Testis (tissue), 2 donors: ENCODE measurements at regions not wholly inside any gene's neighbourhood (a gene's known extent, or its start where the extent isn't known, plus 50 kb on each side); places are given as distances from the start of the nearest gene placed in this dataset.

Experiments
- DNase-seq: peaks from one replicate; pipeline ENCODE4 v3.0.0-alpha.2; 2019
- H3K27ac ChIP-seq, 2 donors: fragments of 200-600 bp; sonication (generic); one replicate each; pipeline ENCODE4 v1.5.1; 2019
- H3K27me3 ChIP-seq: fragments of 200-600 bp; sonication (generic); one replicate; pipeline ENCODE4 v1.5.1; 2019
- H3K36me3 ChIP-seq: fragments of 200-600 bp; sonication (generic); one replicate; pipeline ENCODE4 v1.5.1; 2017; ENCODE audit warnings: low read depth; ENCODE audit errors: missing control alignments
- H3K4me1 ChIP-seq: fragments of 200-600 bp; sonication (generic); one replicate; pipeline ENCODE4 v1.5.1; 2019
- H3K4me3 ChIP-seq, 2 donors: fragments of 200-600 bp; sonication (generic); one replicate each; pipeline ENCODE4 v1.5.1; 2017 to 2019
- H3K9me3 ChIP-seq: fragments of 200-600 bp; sonication (generic); one replicate; pipeline ENCODE4 v1.5.1; 2017
- CTCF ChIP-seq, 3 experiments: fragments of 450-650 bp in 2 of 3; fragments of 200-600 bp in 1 of 3; sonication (generic) in 1 of 3; IDR thresholded peaks; one replicate each; pipeline ENCODE4 v1.5.1; 2016 to 2019; ENCODE audit warnings: antibody characterized with exemption in 3 of 3, mild to moderate bottlenecking in 2 of 3, moderate library complexity in 1 of 3
- POLR2A ChIP-seq: fragments of 450-650 bp; IDR thresholded peaks from one replicate; pipeline ENCODE4 v1.6.1; 2017; ENCODE audit warnings: antibody characterized with exemption, mild to moderate bottlenecking, moderate library complexity
- WGBS, 2 donors: methylation state at CpG; one replicate each; pipeline ENCODE4 v1.1.5; 2018; 5-methylcytosine and 5-hydroxymethylcytosine counted together
- intact Hi-C: fragments of 100-400 bp; cut with DNase I; formaldehyde crosslinking; loops from one replicate; pipeline ENCODE4 v1.15.1; 2023; ENCODE audit warnings: low total_unique reads

GRCh38 chr7:115840702-115841101 lies 189.9 kb downstream of the TFEC start:
- no peak for DNase-seq
- no peaks in the 10 kb centered on the region for H3K4me1 ChIP-seq
- no peaks in the 10 kb centered on the region for H3K9me3 ChIP-seq
- no peak overlapping the region for H3K27ac ChIP-seq
- H3K36me3 ChIP-seq = no peaks in the 10 kb centered on the region
- H3K4me3 ChIP-seq = no peak overlapping the region
- TF ChIP-seq CTCF (IDR thresholded peaks at IDR 0.05) = no peak
- 30 to 54% methylated on average over 3 of the region's 3 CpGs for WGBS, 2 donors
- intact Hi-C loops = no loop called here
- H3K27me3 ChIP-seq = no peaks in the 10 kb centered on the region

DNA sequence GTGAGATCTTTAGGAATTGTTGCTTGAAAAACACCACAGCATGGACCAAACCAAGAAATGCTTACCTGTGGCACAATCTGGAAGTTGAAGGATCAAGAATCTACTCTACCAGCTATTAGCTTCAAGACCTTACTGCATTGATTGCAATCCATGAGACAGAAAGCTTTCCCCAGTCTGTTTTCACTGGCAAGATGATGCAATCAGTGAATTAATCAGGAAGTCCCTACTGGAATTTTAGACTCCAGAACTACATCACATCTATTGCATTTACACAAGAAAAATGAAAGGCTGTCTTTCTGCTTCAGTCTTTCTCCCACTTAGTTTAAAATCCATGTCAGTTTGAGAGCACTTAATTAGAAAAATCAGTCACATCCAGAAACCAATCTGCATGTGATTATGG lies 191.7 kb downstream of the TFEC start:
- intact Hi-C loops = no loop called here
- Histone ChIP-seq H3K9me3 (no peaks in the 10 kb centered on the region), H3K4me1 (no peaks in the 10 kb centered on the region), H3K27me3 (no peaks in the 10 kb centered on the region), H3K27ac (no peak overlapping the region), H3K4me3 (no peak overlapping the region), H3K36me3 (no peaks in the 10 kb centered on the region)
- no peak for TF ChIP-seq POLR2A
- TF ChIP-seq CTCF (IDR thresholded peaks at IDR 0.05) = no peak
- DNase-seq = no peak

- no peaks in the 10 kb centered on the region for H3K4me1 ChIP-seq
- no peaks in the 10 kb centered on the region for H3K27me3 ChIP-seq
- H3K27ac ChIP-seq = no peak overlapping the region
- no peaks in the 10 kb centered on the region for H3K9me3 ChIP-seq
- WGBS, 2 donors = 35 to 52% methylated on average over 1 of the region's 1 CpG
- DNase-seq = no peak
- no peaks in the 10 kb centered on the region for H3K36me3 ChIP-seq
- no peak overlapping the region for H3K4me3 ChIP-seq
- no peak for TF ChIP-seq POLR2A
- no peak for TF ChIP-seq CTCF (IDR thresholded peaks at IDR 0.05)
- intact Hi-C loops = no loop called here
Observed at GRCh38 chr7:115831371-115831770, 199.2 kb downstream of the TFEC start.

- TF ChIP-seq CTCF (IDR thresholded peaks at IDR 0.05) (no peak), POLR2A (no peak)
- Histone ChIP-seq H3K36me3 (no peaks in the 10 kb centered on the region), H3K27me3 (no peaks in the 10 kb centered on the region), H3K4me3 (no peak overlapping the region), H3K4me1 (no peaks in the 10 kb centered on the region), H3K9me3 (no peaks in the 10 kb centered on the region), H3K27ac (no peak overlapping the region)
- intact Hi-C loops = no loop called here
- whole genome bisulfite sequencing, 2 donors = 59 to 62% methylated on average over 3 of the region's 3 CpGs
- DNase-seq = no peak
Observed at GRCh38 chr7:115827305-115828045, 203.1 kb downstream of the TFEC start.

DNA sequence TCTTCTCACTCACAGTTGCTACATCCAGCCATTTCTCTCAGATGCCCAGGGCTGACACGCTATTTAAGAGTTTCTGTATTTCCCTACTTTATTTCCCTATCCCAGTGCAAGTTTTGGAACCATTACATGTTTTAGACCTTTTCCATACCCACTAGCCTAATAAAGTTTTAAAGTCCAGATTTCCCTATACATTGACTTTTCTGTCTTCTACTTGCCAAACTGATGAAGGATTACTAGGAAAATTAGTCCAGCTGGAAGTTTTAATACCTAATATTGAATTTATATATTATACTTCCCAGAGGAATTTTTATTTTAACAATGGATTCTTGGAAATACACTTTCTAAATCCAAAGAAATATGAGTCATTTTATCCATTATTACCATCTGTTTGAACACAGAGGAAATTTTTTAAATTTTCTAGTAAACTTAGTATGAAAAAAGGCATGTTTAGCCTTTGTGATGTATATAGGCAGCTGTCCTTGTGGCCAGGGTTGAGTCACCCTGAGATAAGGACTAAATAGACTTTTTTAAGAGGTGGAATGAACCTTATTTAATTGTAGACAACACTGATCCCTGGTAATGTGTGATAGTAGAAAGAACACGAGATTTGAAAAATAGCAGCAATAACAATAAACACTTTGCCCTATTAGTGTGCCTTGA lies 205.0 kb downstream of the TFEC start:
- H3K36me3 ChIP-seq = no peaks in the 10 kb centered on the region
- no peaks in the 10 kb centered on the region for H3K9me3 ChIP-seq
- H3K4me3 ChIP-seq = no peak overlapping the region
- 77 to 83% methylated on average over 2 of the region's 2 CpGs for WGBS, 2 donors
- H3K4me1 ChIP-seq = no peaks in the 10 kb centered on the region
- no peaks in the 10 kb centered on the region for H3K27me3 ChIP-seq
- TF ChIP-seq POLR2A (no peak), CTCF (IDR thresholded peaks at IDR 0.05) (no peak)
- no peak overlapping the region for H3K27ac ChIP-seq
- DNase-seq = no peak
- intact Hi-C loops = no loop called here
